Thyroid gland (tissue), 4 donors: ENCODE measurements at regions not wholly inside any gene's neighbourhood (a gene's known extent, or its start where the extent isn't known, plus 50 kb on each side); places are given as distances from the start of the nearest gene placed in this dataset.

Experiments
- DNase-seq, 2 donors: peaks; one replicate each; pipeline ENCODE4 v3.0.0-alpha.2; 2019
- H3K27ac ChIP-seq, 3 donors: fragments of 200-600 bp; sonication (generic); 1 replicate in 2 of 3; 2 replicates in 1 of 3; pipeline ENCODE4 v1.5.1; 2016 to 2019; ENCODE audit warnings: mild to moderate bottlenecking in 1 of 3, moderate library complexity in 1 of 3
- H3K27me3 ChIP-seq: fragments of 200-600 bp; sonication (generic); one replicate; pipeline ENCODE4 v1.5.1; 2019
- H3K36me3 ChIP-seq, 2 donors: fragments of 200-600 bp; sonication (generic); one replicate each; pipeline ENCODE4 v1.5.1; 2016 to 2019
- H3K4me1 ChIP-seq, 2 donors: fragments of 200-600 bp; sonication (generic); one replicate each; pipeline ENCODE4 v1.5.1; 2017 to 2019
- H3K4me3 ChIP-seq, 3 donors: fragments of 200-600 bp; sonication (generic); replicated peaks in 1 of 3; 1 replicate in 2 of 3; 2 replicates in 1 of 3; pipeline ENCODE4 v1.5.1; 2016; ENCODE audit warnings: mild to moderate bottlenecking in 1 of 3
- H3K9me3 ChIP-seq: fragments of 200-600 bp; sonication (generic); one replicate; pipeline ENCODE4 v1.5.1; 2017
- POLR2A ChIP-seq, 2 donors: fragments of 450-650 bp; IDR thresholded peaks; one replicate each; pipeline ENCODE4 v1.6.1; 2017; ENCODE audit warnings: antibody characterized with exemption in 2 of 2, mild to moderate bottlenecking in 2 of 2, moderate library complexity in 1 of 2
- WGBS, 2 donors: methylation state at CpG; one replicate each; pipeline ENCODE4 v1.1.5; 2017; 5-methylcytosine and 5-hydroxymethylcytosine counted together
- intact Hi-C: fragments of 100-400 bp; cut with DNase I; formaldehyde crosslinking; loops from one replicate; pipeline ENCODE4 v1.15.1; 2023
- TF ChIP-seq, protein P1 (sequence below), 6 experiments: fragments of 200-600 bp in 3 of 6; fragments of 450-650 bp in 3 of 6; sonication (generic) in 3 of 6; IDR thresholded peaks; one replicate each; pipeline ENCODE4 v1.5.1; 2016 to 2019; ENCODE audit warnings: antibody characterized with exemption in 6 of 6, mild to moderate bottlenecking in 2 of 6, inconsistent platforms in 1 of 6, moderate library complexity in 1 of 6

DNA sequence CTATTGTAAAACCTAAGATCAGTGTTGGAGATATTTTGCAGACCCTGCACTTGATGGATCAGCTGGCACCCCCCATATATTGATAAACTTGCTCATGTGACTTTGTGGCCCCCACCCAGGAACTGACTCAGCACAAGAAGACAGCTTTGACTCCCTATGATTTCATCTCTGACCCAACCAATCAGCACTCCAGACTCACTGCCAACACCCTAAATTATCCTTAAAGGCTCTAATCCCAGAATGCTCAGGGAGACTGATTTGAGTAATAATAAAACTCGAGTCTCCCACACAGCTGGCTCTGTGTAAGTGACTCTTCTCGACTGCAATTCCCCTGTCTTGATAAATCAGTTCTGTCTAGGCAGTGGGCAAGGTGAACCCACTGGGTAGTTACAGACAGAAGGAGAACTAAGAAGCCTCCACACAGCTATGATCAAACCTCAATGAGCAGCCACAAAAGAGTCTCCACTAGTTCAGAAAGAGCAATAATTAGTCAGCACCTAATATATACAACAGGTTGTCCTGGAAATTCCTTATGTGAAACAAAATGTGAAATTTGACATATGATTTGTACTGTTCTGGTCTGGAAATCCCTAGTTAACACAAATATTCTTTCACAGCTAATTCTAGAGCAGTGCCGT lies 52.2 kb downstream of the ACTL7B start:
- Histone ChIP-seq H3K9me3 (no peaks in the 10 kb centered on the region), H3K27me3 (no peaks in the 10 kb centered on the region), H3K4me3 (no peak overlapping the region), H3K36me3 (no peaks in the 10 kb centered on the region), H3K4me1 (no peaks in the 10 kb centered on the region), H3K27ac (no peak overlapping the region)
- intact Hi-C loops, result loop anchor here (10.0 kb wide), 1 partner anchor 61 kb away; the partner anchor contains the start of gene ACTL7A
- no peak for DNase-seq
- WGBS, 2 donors, result 64 to 79% methylated on average over 3 of the region's 3 CpGs
- TF ChIP-seq, protein P1, sequence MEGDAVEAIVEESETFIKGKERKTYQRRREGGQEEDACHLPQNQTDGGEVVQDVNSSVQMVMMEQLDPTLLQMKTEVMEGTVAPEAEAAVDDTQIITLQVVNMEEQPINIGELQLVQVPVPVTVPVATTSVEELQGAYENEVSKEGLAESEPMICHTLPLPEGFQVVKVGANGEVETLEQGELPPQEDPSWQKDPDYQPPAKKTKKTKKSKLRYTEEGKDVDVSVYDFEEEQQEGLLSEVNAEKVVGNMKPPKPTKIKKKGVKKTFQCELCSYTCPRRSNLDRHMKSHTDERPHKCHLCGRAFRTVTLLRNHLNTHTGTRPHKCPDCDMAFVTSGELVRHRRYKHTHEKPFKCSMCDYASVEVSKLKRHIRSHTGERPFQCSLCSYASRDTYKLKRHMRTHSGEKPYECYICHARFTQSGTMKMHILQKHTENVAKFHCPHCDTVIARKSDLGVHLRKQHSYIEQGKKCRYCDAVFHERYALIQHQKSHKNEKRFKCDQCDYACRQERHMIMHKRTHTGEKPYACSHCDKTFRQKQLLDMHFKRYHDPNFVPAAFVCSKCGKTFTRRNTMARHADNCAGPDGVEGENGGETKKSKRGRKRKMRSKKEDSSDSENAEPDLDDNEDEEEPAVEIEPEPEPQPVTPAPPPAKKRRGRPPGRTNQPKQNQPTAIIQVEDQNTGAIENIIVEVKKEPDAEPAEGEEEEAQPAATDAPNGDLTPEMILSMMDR (IDR thresholded peaks at IDR 0.05), result no peak
- no peak for TF ChIP-seq POLR2A (IDR thresholded peaks at IDR 0.05)

DNA sequence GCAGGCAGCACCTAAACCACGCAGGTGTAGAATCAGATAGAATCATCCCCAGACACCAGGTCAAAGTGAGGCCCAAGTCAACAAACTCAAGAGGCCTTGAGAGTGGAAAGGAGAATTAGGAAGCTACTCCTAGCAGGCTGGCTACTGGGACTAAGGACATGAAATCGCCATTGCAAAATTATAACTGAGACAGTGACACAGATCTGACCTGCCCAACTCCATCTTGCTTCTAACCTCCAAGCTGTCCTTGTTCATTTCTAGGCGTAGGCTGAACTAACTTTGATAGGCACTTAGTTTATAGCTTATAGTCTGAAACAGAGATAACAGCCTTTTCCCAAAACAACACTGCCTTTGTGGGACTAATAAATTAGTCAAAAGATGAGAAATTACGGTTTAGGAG lies 52.8 kb downstream of the ACTL7B start:
- H3K4me1 ChIP-seq, result no peaks in the 10 kb centered on the region
- no peaks in the 10 kb centered on the region for H3K27me3 ChIP-seq
- no peak for DNase-seq
- H3K36me3 ChIP-seq, result no peaks in the 10 kb centered on the region
- TF ChIP-seq, protein P1 (IDR thresholded peaks at IDR 0.05), result no peak
- TF ChIP-seq POLR2A (IDR thresholded peaks at IDR 0.05), result no peak
- no peak overlapping the region for H3K4me3 ChIP-seq
- 73 to 74% methylated on average over 4 of the region's 4 CpGs for WGBS, 2 donors
- no peak overlapping the region for H3K27ac ChIP-seq
- intact Hi-C loops, result loop anchor here (10.0 kb wide), 1 partner anchor 62 kb away; the partner anchor contains the start of gene ACTL7A
- H3K9me3 ChIP-seq, result no peaks in the 10 kb centered on the region

DNA sequence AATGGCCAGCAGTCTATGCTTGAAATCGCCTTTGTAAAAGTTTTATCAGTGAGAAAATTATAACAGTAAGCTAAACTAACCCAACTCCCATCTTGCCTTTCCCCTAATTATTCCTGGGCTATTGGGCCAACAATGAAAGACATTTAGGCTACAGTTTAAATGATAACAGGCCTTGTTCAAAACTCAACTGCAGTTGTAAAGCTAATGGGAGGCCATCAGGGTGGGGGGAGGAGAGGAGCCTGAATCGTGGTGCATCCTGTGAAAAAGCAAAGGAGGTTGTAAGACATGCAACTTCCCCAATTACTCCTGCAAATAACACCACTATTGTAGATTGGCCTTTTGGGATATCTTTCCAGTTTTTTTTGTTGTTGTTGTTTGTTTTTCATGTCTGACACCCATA lies 53.8 kb downstream of the ACTL7B start:
- Histone ChIP-seq H3K27ac (no peak overlapping the region), H3K36me3 (no peaks in the 10 kb centered on the region), H3K4me1 (no peaks in the 10 kb centered on the region), H3K27me3 (no peaks in the 10 kb centered on the region), H3K9me3 (no peaks in the 10 kb centered on the region), H3K4me3 (no peak overlapping the region)
- intact Hi-C loops, result loop anchor here (10.0 kb wide), 1 partner anchor 63 kb away; the partner anchor contains the start of gene ACTL7A
- no peak for TF ChIP-seq POLR2A (IDR thresholded peaks at IDR 0.05)
- TF ChIP-seq, protein P1 (IDR thresholded peaks at IDR 0.05), result no peak
- WGBS, 2 donors, result 61 to 68% methylated on average over 2 of the region's 2 CpGs
- DNase-seq, result no peak

DNA sequence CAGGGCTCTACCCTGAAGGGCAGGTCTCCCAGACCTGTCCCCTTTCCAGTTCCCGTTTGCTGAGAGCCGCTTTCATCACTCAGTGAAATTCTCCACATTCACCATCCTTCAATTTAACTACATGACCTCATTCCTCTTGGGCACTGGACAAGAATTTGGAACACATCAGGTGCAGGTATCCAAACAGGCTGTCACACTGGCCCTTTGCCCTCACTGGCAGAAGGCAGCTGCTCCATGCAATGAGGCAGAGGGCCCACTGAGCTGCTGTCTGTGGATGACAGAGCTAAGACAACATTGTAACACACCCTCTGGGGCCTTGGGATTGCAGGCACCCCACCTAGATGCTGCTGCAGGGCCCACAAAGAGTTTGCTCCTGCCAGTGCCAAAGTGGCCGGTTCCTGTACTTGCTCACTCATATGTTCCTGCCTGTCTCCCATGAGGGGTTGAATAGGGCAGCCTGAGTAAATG lies 55.1 kb downstream of the ACTL7B start:
- H3K4me1 ChIP-seq, result no peaks in the 10 kb centered on the region
- intact Hi-C loops, result loop anchor here (10.0 kb wide), 1 partner anchor 64 kb away; the partner anchor contains the start of gene ACTL7A
- no peaks in the 10 kb centered on the region for H3K36me3 ChIP-seq
- H3K9me3 ChIP-seq, result no peaks in the 10 kb centered on the region
- WGBS, 2 donors, result 78 to 79% methylated on average over 3 of the region's 3 CpGs
- H3K27me3 ChIP-seq, result no peaks in the 10 kb centered on the region
- H3K4me3 ChIP-seq, result no peak overlapping the region
- TF ChIP-seq, protein P1 (IDR thresholded peaks at IDR 0.05), result no peak
- no peak overlapping the region for H3K27ac ChIP-seq
- no peak for DNase-seq

DNA sequence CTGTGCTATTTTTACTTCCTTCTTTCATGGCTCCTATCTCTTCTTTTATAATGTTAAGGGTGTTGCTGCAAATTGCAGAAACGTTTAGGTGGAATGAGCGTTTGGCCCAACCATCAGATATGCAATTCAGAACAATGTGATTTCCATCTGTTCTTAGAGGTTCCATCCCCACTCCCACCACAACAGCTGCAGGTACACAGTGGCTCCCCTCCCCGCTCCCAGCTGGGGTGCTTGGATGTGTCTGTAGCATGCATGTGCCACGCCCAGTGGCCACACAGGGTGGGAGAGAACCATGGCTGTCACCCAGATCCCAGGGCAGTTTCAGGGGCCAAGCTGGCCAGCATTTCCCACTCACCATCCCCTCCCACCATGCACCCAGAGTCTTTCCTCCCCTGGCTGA lies 62.2 kb downstream of the ACTL7B start:
- intact Hi-C loops, result no loop called here

More for the DNA sequence above, 62.2 kb downstream of the ACTL7B start:
- Histone ChIP-seq H3K27ac (no peak overlapping the region), H3K27me3 (no peaks in the 10 kb centered on the region), H3K4me1 (no peaks in the 10 kb centered on the region), H3K9me3 (no peaks in the 10 kb centered on the region), H3K36me3 (no peaks in the 10 kb centered on the region), H3K4me3 (no peak overlapping the region)
- WGBS, 2 donors, result 97 to 100% methylated on average over 4 of the region's 4 CpGs
- DNase-seq, result no peak
- TF ChIP-seq, protein P1 (IDR thresholded peaks at IDR 0.05), result no peak
- TF ChIP-seq POLR2A (IDR thresholded peaks at IDR 0.05), result no peak
